GM12878 (cell line): ENCODE measurements at regions not wholly inside any gene's neighbourhood (a gene's known extent, or its start where the extent isn't known, plus 50 kb on each side); places are given as distances from the start of the nearest gene placed in this dataset.

Source experiments
- ATAC-seq: fragments of 200-7000 bp; cut with Tn5 transposase; 3 replicates; pipeline ENCODE4 v1.9.1; 2020; ENCODE audit warnings: mild to moderate bottlenecking, moderate library complexity
- BruUV-seq: library from RNA; stranded (reverse); fragments of 400-500 nt; replicated peaks from 2 replicates; lab custom pipeline; 2021; lab: Mats Ljungman, UMichigan
- CTCF ChIA-PET: fragments of 300-600 bp; sonication (Branson Sonifier 250); formaldehyde crosslinking; extraction: SDS; loops from one replicate; lab custom pipeline; 2021; ENCODE audit warnings: inconsistent platforms; lab: Yijun Ruan, JAX
- POLR2A ChIA-PET: fragments of 350-600 bp; formaldehyde crosslinking; extraction: SDS; loops from one replicate; lab custom pipeline; 2021; ENCODE audit warnings: inconsistent platforms; lab: Charles Lee
- RAD21 ChIA-PET: fragments of 300-600 bp; sonication (Branson Sonifier 250); formaldehyde crosslinking; loops from one replicate; lab custom pipeline; 2023; ENCODE audit warnings: antibody characterized with exemption; ENCODE audit not compliant: unreplicated experiment; lab: Charles Lee
- SMC1A ChIA-PET: fragments of 300-600 bp; sonication (Branson Sonifier 250); formaldehyde crosslinking; loops from one replicate; lab custom pipeline; 2023; ENCODE audit not compliant: unreplicated experiment, uncharacterized antibody; lab: Charles Lee
- DNase-seq: peaks from one replicate; pipeline ENCODE4 v3.0.0-alpha.2; 2011; ENCODE audit warnings: low read depth, low spot score
- FAIRE-seq: peaks from 3 replicates; lab custom pipeline; 2011; peaks lifted over from hg19 to GRCh38; lab: Jason Lieb, UNC
- H2AFZ ChIP-seq: 2 replicates; pipeline ENCODE4 v1.6.0; 2011; ENCODE audit warnings: low read depth, low read length, control low read depth; ENCODE audit not compliant: control insufficient read depth
- H3K27ac ChIP-seq: 2 replicates; pipeline ENCODE4 v1.5.1; 2011; ENCODE audit warnings: control low read depth; ENCODE audit not compliant: control insufficient read depth, insufficient read depth
- H3K27me3 ChIP-seq, 2 experiments: replicated peaks in 1 of 2; 2 replicates each; pipeline versions ENCODE4 v1.6.0 to v1.6.1; 2011; ENCODE audit warnings: low read length in 1 of 2; ENCODE audit not compliant: control insufficient read depth in 2 of 2, insufficient read depth in 2 of 2
- H3K36me3 ChIP-seq, 2 experiments: 2 replicates each; pipeline ENCODE4 v1.5.1; 2011; ENCODE audit warnings: low read length in 1 of 2; ENCODE audit not compliant: control insufficient read depth in 2 of 2, insufficient read depth in 2 of 2
- H3K4me1 ChIP-seq: 2 replicates; pipeline ENCODE4 v1.6.1; 2011; ENCODE audit warnings: mild to moderate bottlenecking, low read length, moderate library complexity, mixed read lengths; ENCODE audit not compliant: control insufficient read depth, insufficient read depth
- H3K4me2 ChIP-seq: 2 replicates; pipeline ENCODE4 v1.6.0; 2011; ENCODE audit warnings: control low read depth; ENCODE audit not compliant: control insufficient read depth, insufficient read depth
- H3K4me3 ChIP-seq: fragments of 200-600 bp; sonication (generic); 2 replicates; pipeline ENCODE4 v1.5.1; 2016
- H3K79me2 ChIP-seq: 2 replicates; pipeline ENCODE4 v1.6.0; 2011; ENCODE audit warnings: low read length; ENCODE audit not compliant: control insufficient read depth, insufficient read depth
- H3K9ac ChIP-seq: 2 replicates; pipeline ENCODE4 v1.8.0; 2011; ENCODE audit warnings: low read length, control low read depth, mixed read lengths; ENCODE audit not compliant: control insufficient read depth, insufficient read depth
- H3K9me3 ChIP-seq: replicated peaks from 3 replicates; pipeline ENCODE4 v1.5.1; 2011; ENCODE audit warnings: mild to moderate bottlenecking, low read length; ENCODE audit not compliant: control insufficient read depth, insufficient read depth
- H4K20me1 ChIP-seq: 2 replicates; pipeline ENCODE4 v1.6.0; 2011; ENCODE audit not compliant: control insufficient read depth, insufficient read depth
- ATF7 ChIP-seq: fragments of 450-650 bp; IDR thresholded peaks from 2 replicates; pipeline ENCODE4 v1.6.1; 2016; ENCODE audit warnings: low read depth, mild to moderate bottlenecking
- BCL11A ChIP-seq: IDR thresholded peaks from 2 replicates; pipeline ENCODE4 v1.6.1; 2011; ENCODE audit warnings: low read depth, low read length
- BHLHE40 ChIP-seq, 2 experiments: fragments of 450-650 bp in 1 of 2; IDR thresholded peaks; 2 replicates each; pipeline ENCODE4 v1.6.1; 2011 to 2017; ENCODE audit warnings: low read depth in 2 of 2, borderline replicate concordance in 1 of 2, improper control_type of control experiment in 1 of 2, low read length in 1 of 2, mild to moderate bottlenecking in 1 of 2
- CREB1 ChIP-seq: IDR thresholded peaks from 2 replicates; pipeline ENCODE4 v1.6.1; 2012; ENCODE audit warnings: low read depth, mild to moderate bottlenecking, inconsistent platforms
- E4F1 ChIP-seq: fragments of 450-650 bp; IDR thresholded peaks from 2 replicates; pipeline ENCODE4 v1.6.1; 2018; ENCODE audit warnings: borderline replicate concordance, mild to moderate bottlenecking; ENCODE audit not compliant: partially characterized antibody
- EED ChIP-seq: sonication (generic); IDR thresholded peaks from 2 replicates; pipeline ENCODE4 v1.6.1; 2016; ENCODE audit warnings: antibody characterized with exemption, low read depth
- IKZF2 ChIP-seq, 2 experiments: fragments of 450-650 bp; IDR thresholded peaks; 2 replicates each; pipeline ENCODE4 v1.6.1; 2017; ENCODE audit warnings: mild to moderate bottlenecking in 2 of 2, moderate library complexity in 2 of 2
- IRF4 ChIP-seq: IDR thresholded peaks from 2 replicates; pipeline ENCODE4 v1.6.1; 2011; ENCODE audit warnings: low read depth, low read length
- IRF5 ChIP-seq: fragments of 450-650 bp; IDR thresholded peaks from 2 replicates; pipeline ENCODE4 v1.6.1; 2017; ENCODE audit warnings: borderline replicate concordance
- LARP7 ChIP-seq: fragments of 450-650 bp; IDR thresholded peaks from 2 replicates; pipeline ENCODE4 v1.6.1; 2017; ENCODE audit warnings: mild to moderate bottlenecking
- MTA3 ChIP-seq: IDR thresholded peaks from 2 replicates; pipeline ENCODE4 v1.6.1; 2012; ENCODE audit warnings: low read length, inconsistent platforms, borderline replicate concordance
- MYC ChIP-seq: IDR thresholded peaks from 2 replicates; pipeline ENCODE4 v1.6.1; 2011; ENCODE audit warnings: mild to moderate bottlenecking, low read length, moderate library complexity, inconsistent platforms; ENCODE audit not compliant: insufficient read depth, insufficient replicate concordance, insufficient read length, severe bottlenecking
- NFYB ChIP-seq: IDR thresholded peaks from 2 replicates; pipeline ENCODE4 v1.6.1; 2011; ENCODE audit warnings: low read depth, mild to moderate bottlenecking, low read length, improper control_type of control experiment, moderate library complexity; ENCODE audit not compliant: insufficient read depth
- POLR2A ChIP-seq: IDR thresholded peaks from 2 replicates; pipeline ENCODE4 v1.6.1; 2011; ENCODE audit warnings: low read depth, mild to moderate bottlenecking, low read length
- SREBF1 ChIP-seq: IDR thresholded peaks from 2 replicates; pipeline ENCODE4 v1.6.1; 2012; ENCODE audit warnings: mild to moderate bottlenecking, low read length
- SRF ChIP-seq, 2 experiments: IDR thresholded peaks; 2 replicates each; pipeline ENCODE4 v1.6.1; 2011; ENCODE audit warnings: low read depth in 2 of 2, low read length in 2 of 2, mild to moderate bottlenecking in 1 of 2, moderate library complexity in 1 of 2
- SUZ12 ChIP-seq: fragments of 200-600 bp; sonication (generic); IDR thresholded peaks from one replicate; pipeline ENCODE4 v1.6.1; 2018; ENCODE audit warnings: antibody characterized with exemption, mild to moderate bottlenecking; ENCODE audit not compliant: unreplicated experiment
- ZBTB33 ChIP-seq: fragments of 450-650 bp; IDR thresholded peaks from 2 replicates; pipeline ENCODE4 v1.6.1; 2017; ENCODE audit warnings: mild to moderate bottlenecking
- WGBS: methylation state at CpG from one replicate; pipeline ENCODE4 v1.1.6; 2016; ENCODE audit warnings: low lambda C conversion rate; ENCODE audit not compliant: insufficient replicate concordance, insufficient coverage; ENCODE audit errors: missing lambda C conversion rate; 5-methylcytosine and 5-hydroxymethylcytosine counted together
- in situ Hi-C: fragments of 300-500 bp; cut with MboI; formaldehyde crosslinking; loops from 9 replicates; pipeline ENCODE4 v1.14.3; 2018; ENCODE audit warnings: mixed read lengths
- intact Hi-C: fragments of 100-400 bp; cut with micrococcal nuclease; formaldehyde crosslinking; loops from one replicate; pipeline ENCODE4 v1.14.2; 2022; ENCODE audit not compliant: unreplicated experiment

GRCh38 chr1:209101106-209101505 lies 482.4 kb upstream of the CAMK1G start (continued):
- no peak for TF ChIP-seq SUZ12
- no peak for TF ChIP-seq E4F1
- no peak for TF ChIP-seq LARP7
- TF ChIP-seq, all 136 proteins: peak for 0

GRCh38 chr1:209102120-209102519 lies 481.4 kb upstream of the CAMK1G start:
- 34% methylated on average over 4 of the region's 4 CpGs for WGBS
- Histone ChIP-seq H3K79me2 (no peaks in the 10 kb centered on the region), H3K9ac (no peak overlapping the region), H3K27ac (no peak overlapping the region), H2AFZ (no peak overlapping the region), H3K4me1 (peaks cover 28% of the 10 kb centered on the region), H3K9me3 (peaks cover 9% of the 10 kb centered on the region; the same call in 1 of the 3 replicates), H4K20me1 (no peaks in the 10 kb centered on the region), H3K36me3 (no peaks in the 10 kb centered on the region), H3K4me2 (no peak overlapping the region), H3K4me3 (no peak overlapping the region), H3K27me3 (no peaks in the 10 kb centered on the region)
- no peak for ATAC-seq
- no peak for TF ChIP-seq NFYB
- TF ChIP-seq IRF4 = no peak
- no peak for TF ChIP-seq POLR2A
- no peak for TF ChIP-seq CREB1
- no peak for TF ChIP-seq BCL11A
- no peak for TF ChIP-seq MYC
- no peak for TF ChIP-seq IKZF2 (IDR thresholded peaks at IDR 0.05)
- no peak for TF ChIP-seq SREBF1
- no peak for TF ChIP-seq ATF7
- TF ChIP-seq EED = no peak
- no peak for TF ChIP-seq SRF (IDR thresholded peaks at IDR 0.05; ENCODE audit: low read depth in 2 of 2, low read length in 2 of 2)
- no peak for TF ChIP-seq MTA3
- TF ChIP-seq IRF5 = no peak
- TF ChIP-seq ZBTB33 = no peak
- no peak for TF ChIP-seq BHLHE40 (IDR thresholded peaks at IDR 0.05; ENCODE audit: borderline replicate concordance in 1 of 2, low read depth in 2 of 2, low read length in 1 of 2)
- TF ChIP-seq SUZ12 = no peak
- intact Hi-C loops = no loop called here
- in situ Hi-C loops = no loop called here
- POLR2A ChIA-PET = no interaction called here
- CTCF ChIA-PET = no interaction called here
- no TSS peak for BruUV-seq
- RAD21 ChIA-PET = no interaction called here
- no peak for FAIRE-seq
- DNase-seq = no peak
- SMC1A ChIA-PET = interaction anchor here (3.4 kb wide), 1 partner anchor 10 kb away, joined by 13 read pairs; no protein-coding TSS in a partner anchor
